ENCODE measurements at regions not wholly inside any gene's neighbourhood (a gene's known extent, or its start where the extent isn't known, plus 50 kb on each side); places are given as distances from the start of the nearest gene placed in this dataset.
"Not testable (repeated sequence)": the region's sequence is repeated elsewhere in the genome, so short reads cannot be mapped to it uniquely, and the experiment has no call there.

GRCh38 chr10:20492447-20492846 is 404.7 kb downstream of the NEBL start:
- no peak for DNase-seq

DNA sequence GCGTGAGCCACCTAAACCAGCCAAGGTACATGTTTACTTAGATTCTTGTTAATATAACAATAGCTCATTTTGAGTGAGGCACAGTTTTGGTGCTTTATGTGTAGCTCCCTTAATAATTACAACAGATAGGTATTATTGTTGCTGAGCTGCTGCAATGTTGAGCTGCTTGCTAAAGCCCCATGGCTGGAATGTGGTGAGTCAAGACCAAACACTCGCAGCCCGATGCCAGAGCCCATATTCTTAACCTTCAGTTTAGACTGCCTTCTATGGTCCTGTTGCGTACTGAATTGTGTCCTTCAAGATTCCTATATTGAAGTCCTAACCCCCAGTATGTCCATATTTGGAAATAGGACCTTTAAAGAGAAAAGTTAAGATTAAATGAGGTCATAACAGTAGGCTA is 407.1 kb downstream of the NEBL start:
- DNase-seq = no peak

- no peak for DNase-seq
Observed at GRCh38 chr10:20486791-20487190, 410.3 kb downstream of the NEBL start.

DNA sequence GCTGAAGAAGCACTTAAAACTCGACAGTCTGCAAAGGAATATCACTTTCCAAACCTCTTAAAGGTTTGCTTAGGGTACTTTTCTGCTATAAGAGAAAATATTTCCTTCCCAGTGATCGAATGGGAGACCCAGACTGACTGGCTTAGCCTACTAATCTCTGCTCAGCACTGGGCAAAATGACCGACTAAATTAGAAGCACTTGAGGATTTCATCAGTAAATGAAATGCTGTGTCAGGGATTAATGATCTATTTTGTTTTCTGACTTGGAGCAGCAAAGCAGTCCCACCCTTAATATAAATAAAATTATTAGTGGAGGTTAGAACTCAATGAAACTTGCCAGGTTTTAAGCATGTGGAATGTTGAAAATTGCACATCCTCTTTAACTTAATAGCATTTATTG is 411.6 kb downstream of the NEBL start:
- DNase-seq = no peak

GRCh38 chr10:20481054-20481453 is 416.1 kb downstream of the NEBL start:
- no peak for DNase-seq

GRCh38 chr10:20480575-20480974 is 416.5 kb downstream of the NEBL start:
- DNase-seq = not testable (repeated sequence)

DNA sequence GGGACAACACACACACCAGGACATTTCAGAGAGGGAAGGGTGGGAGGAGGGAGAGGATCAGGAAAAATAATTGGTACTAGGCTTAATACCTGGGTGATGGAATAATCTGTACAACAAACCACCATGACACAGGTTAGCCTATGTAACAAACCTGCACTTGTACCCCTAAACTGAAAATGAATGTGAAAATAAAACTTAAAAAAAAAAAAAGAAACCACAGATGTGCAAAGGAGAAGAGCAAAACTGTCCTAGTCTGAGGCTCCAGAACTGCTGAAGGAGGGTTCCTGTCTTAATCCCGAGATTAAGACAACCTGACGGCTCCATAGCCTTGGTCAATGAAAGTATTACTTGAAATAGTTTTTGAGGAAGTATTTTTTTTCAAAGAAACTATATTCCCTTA is 423.0 kb downstream of the NEBL start:
- no peak for DNase-seq

DNA sequence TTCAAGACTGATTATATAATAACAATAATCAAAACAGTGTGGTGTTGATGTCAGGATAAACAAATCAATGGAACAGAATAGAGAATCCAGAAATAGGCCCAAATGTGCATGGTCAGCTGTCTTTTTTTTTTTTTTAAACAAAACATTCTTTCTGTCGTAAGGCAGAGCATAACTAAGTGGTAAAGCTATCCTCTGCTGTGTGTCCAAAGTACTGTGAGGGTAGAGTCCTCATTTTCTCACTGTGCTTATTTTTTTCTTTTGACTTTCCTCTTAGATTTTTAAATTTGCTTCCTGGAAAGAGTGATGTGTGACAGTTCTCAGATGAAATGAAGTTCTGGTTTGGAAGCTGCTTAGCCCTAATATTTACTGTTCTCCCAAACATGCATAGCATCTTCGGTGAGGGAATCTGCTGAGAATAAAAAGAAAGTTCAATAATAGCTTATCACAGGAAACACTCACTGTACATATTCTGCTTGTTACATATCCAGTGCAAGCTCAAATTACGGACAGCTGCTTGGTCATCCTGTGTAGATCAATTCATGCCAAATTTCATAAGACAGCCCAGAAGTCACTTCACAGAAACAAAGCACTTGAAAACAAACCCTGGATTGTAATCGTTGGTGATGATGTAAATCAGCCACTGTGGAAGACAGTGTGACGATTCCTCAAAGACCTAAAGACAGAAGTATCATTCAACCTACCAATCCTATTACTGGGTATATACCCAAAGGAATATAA is 423.9 kb downstream of the NEBL start:
- DNase-seq = no peak

GRCh38 chr10:20466731-20467130 is 430.4 kb downstream of the NEBL start:
- no peak for DNase-seq

DNA sequence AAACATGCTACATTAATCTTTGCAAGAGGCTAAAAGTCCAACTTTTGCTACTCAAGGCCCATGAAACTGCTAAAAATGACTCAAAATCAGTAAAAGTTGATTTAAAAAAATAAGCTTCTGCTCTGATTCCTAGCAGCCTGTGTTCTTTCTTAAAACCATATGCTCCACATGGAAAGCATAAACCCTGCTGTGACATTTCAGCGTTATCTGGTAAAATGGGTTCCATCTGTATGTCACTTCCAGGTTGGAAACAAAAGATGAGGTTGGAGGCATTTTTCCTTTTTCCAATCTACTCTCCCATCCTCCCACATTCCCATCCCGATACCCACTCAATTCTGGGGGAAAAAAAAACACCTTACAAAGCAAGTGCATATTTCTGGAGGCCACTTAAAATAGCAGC is 439.5 kb downstream of the NEBL start:
- DNase-seq = no peak

- no peak for DNase-seq
Observed at GRCh38 chr10:20455774-20456173, 441.3 kb downstream of the NEBL start.

- no peak for DNase-seq
Observed at GRCh38 chr10:20454331-20454730, 442.8 kb downstream of the NEBL start.

DNA sequence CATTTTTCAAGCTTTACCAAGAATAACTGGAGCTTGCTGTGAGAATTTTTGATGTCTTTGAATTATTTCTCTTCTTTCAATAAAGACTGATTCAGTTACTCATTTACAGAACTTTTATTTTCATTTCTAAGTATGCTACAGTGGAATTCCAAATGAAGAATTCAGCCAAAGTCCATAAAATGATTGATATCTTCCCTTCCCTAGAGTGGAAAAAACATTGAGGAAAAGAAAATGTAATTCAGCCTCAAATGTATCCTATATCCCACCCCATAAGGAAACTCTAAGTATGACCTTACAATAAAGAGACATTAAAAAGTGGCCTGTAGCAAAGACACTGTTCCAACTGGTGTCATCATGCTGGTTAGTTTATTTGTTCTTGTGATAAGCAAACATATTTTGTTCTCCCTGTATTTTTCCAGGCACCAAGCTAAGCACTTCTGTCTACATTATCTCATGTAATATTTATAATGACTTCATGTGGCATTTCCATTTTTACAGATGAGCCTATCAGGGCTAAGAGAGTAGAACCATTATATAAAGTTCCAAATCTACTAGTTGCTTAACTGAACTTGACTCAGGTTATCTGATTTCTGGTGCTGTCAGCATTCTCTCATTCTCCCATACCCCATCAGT is 450.4 kb downstream of the NEBL start:
- no peak for DNase-seq

DNA sequence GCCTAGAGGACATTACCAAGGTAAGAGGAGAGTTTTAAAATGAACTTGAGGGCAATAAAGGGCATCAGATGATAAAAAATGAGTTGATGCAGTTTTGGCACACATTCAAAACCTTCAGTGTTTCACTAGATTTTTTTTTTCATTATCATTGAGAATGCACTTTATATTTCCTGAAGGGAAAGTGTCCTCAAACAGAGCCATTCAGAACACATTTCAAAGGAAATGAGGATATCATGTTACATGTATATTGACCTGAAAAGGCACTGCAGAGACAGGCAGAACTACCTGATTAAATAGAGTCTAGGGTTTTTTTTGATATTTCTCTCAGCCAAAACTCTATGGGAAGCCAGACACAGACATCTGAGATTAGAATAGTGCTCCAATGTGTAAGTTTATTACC is 454.0 kb downstream of the NEBL start:
- DNase-seq = no peak

GRCh38 chr10:20429742-20430141 is 467.4 kb downstream of the NEBL start:
- no peak for DNase-seq

- DNase-seq = no peak
Observed at GRCh38 chr10:20427821-20428220, 469.3 kb downstream of the NEBL start.

DNA sequence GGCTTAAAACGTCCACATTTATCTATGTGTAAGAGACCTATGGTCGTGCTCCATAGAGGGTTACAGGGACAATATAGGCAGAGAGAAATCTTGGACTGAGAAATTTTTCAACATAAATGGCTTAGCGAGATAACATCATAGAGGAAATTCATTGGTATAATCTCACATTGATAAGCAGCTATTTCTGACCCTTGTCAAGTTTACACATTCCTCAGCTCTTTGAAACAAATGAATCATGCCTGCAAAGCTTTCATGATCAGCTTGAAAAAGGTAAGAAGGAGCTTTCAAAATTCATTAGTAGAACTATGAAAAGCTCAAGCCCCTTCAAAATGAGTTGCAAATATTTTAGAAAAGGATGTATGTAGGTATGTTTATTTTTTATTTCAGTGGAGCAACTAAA is 478.8 kb downstream of the NEBL start:
- no peak for DNase-seq

- DNase-seq = no peak
Observed at GRCh38 chr10:20417791-20418190, 479.3 kb downstream of the NEBL start.

- DNase-seq = no peak
Observed at GRCh38 chr10:20415684-20416083, 481.4 kb downstream of the NEBL start.

DNA sequence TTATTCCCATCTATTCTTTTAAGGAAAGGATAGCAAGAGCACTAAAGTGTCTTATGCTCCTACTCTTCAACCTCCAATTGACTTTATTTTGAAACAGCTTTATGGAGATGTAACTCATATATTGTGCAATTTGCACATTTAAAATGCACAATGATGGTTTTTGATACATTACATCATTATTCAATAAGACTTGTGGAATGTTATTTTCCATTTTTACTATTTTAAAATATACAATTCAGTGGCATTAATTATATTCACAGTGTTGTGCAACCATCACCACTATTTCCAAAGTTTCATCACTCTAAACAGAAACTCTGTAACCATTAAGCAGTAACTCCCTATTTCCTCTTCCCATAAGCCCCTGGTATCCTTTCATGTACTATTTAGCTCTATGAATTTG is 489.8 kb downstream of the NEBL start:
- no peak for DNase-seq

DNA sequence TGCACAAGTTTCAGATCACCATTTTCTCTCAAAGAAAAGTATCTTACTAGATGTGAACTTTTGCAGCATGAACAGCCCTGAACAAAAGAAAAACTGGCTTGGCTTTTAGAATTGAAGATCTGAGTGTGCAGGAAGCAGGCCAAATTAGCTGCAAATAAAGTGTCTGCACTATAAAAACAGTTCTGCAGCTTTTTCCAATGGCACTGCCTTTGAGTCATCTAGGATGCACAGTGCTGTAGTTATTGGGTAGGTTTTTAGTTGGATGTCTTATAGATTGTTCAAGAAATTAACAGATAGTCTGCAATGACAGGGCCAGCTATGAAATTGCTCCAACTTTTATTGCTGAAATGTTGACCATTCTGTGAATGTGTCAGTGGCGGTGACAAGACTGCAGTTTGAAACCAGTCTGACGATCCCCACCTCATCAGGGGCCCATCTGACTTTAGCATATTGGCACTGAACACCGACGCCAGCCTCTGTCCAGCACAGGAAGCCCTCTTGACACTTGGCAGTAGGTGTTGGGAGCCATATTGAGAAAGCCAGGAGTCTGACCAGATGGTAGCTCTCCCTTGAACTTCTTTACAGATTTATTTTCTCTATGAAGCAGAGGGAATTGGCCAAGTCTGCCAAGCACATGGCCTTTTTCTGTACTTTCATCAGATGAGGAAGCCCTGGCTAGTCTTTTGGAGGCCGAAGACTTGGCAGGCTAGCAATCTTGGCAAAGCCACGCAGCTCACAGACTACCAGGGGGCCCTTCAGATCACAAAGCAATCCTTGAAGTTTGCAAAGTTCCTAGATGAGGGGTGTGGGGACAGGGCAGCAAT is 490.6 kb downstream of the NEBL start:
- DNase-seq = no peak

GRCh38 chr10:20405761-20406160 is 491.4 kb downstream of the NEBL start:
- no peak for DNase-seq

DNA sequence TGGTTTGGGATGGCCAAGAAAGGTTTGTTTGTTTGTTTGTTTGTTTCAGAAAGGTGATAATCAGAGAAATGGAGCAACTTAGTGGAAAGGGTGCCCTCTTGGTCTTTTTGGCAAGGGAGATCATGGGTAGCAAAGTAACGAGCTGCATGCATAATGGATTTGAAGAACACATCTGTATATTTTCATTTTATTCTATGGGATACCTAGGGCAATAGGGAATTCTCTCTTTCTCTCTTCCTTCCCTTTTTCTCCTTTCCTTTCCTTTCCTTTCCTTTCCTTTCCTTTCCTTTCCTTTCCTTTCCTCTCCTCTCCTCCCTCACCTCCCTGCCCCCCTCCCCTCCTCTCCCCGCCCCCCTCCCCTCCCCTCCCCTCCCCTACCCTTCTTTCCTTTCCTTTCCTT is 492.1 kb downstream of the NEBL start:
- no peak for DNase-seq
